Mesenchymal stem cell (in vitro differentiated cells and primary cell): ENCODE measurements at regions not wholly inside any gene's neighbourhood (a gene's known extent, or its start where the extent isn't known, plus 50 kb on each side); places are given as distances from the start of the nearest gene placed in this dataset.

Experiments
- DNase-seq: peaks from one replicate; pipeline ENCODE4 v3.0.0-alpha.2; 2013
- H2AFZ ChIP-seq: one replicate; pipeline ENCODE4 v1.6.1; 2013; ENCODE audit warnings: low read depth, mild to moderate bottlenecking, control low read depth, inconsistent platforms, low read length, moderate library complexity
- H2AK5ac ChIP-seq: 2 replicates; pipeline ENCODE4 v1.6.1; 2013; ENCODE audit warnings: low read length, moderate library complexity, mild to moderate bottlenecking, inconsistent platforms; ENCODE audit not compliant: severe bottlenecking
- H2BK120ac ChIP-seq: one replicate; pipeline ENCODE4 v1.6.1; 2013; ENCODE audit warnings: low read depth, mild to moderate bottlenecking, inconsistent platforms, low read length, moderate library complexity
- H2BK12ac ChIP-seq, 2 experiments: one replicate each; pipeline ENCODE4 v1.6.1; 2013; ENCODE audit warnings: inconsistent platforms in 2 of 2, low read length in 2 of 2, mild to moderate bottlenecking in 2 of 2, moderate library complexity in 2 of 2, control low read depth in 1 of 2
- H2BK15ac ChIP-seq: one replicate; pipeline ENCODE4 v1.6.1; 2013; ENCODE audit warnings: mild to moderate bottlenecking, low read depth, inconsistent platforms; ENCODE audit not compliant: poor library complexity, severe bottlenecking
- H2BK5ac ChIP-seq: 2 replicates; pipeline ENCODE4 v1.6.1; 2013; ENCODE audit warnings: low read depth, mild to moderate bottlenecking, low read length, control low read depth, inconsistent platforms; ENCODE audit not compliant: poor library complexity, severe bottlenecking
- H3K14ac ChIP-seq, 2 experiments: one replicate each; pipeline ENCODE4 v1.6.1; 2013; ENCODE audit warnings: inconsistent platforms in 2 of 2, low read length in 2 of 2, control low read depth in 1 of 2, mild to moderate bottlenecking in 1 of 2, moderate library complexity in 1 of 2
- H3K18ac ChIP-seq, 2 experiments: one replicate each; pipeline ENCODE4 v1.6.1; 2013; ENCODE audit warnings: inconsistent platforms in 2 of 2, low read length in 2 of 2, control low read depth in 1 of 2, low read depth in 1 of 2, mild to moderate bottlenecking in 1 of 2
- H3K23ac ChIP-seq, 2 experiments: one replicate each; pipeline ENCODE4 v1.6.1; 2013; ENCODE audit warnings: inconsistent platforms in 2 of 2, low read length in 2 of 2, mild to moderate bottlenecking in 2 of 2, moderate library complexity in 2 of 2, control low read depth in 1 of 2
- H3K27ac ChIP-seq: 2 replicates; pipeline ENCODE4 v1.5.1; 2013; ENCODE audit warnings: mild to moderate bottlenecking, moderate library complexity, low read length, control low read depth, inconsistent platforms; ENCODE audit not compliant: poor library complexity, severe bottlenecking
- H3K27me3 ChIP-seq, 2 experiments: 2 replicates each; pipeline versions ENCODE4 v1.6.1 to v1.7.0; 2013; ENCODE audit warnings: low read length in 2 of 2, mild to moderate bottlenecking in 2 of 2, moderate library complexity in 2 of 2, control low read depth in 1 of 2, inconsistent platforms in 1 of 2; ENCODE audit not compliant: control insufficient read depth in 1 of 2, insufficient read depth in 1 of 2
- H3K36me3 ChIP-seq, 2 experiments: 2 replicates each; pipeline versions ENCODE4 v1.6.1 to v1.7.0; 2013; ENCODE audit warnings: low read length in 2 of 2, control low read depth in 1 of 2, inconsistent platforms in 1 of 2, low read depth in 1 of 2, mild to moderate bottlenecking in 1 of 2; ENCODE audit not compliant: insufficient read depth in 2 of 2, control insufficient read depth in 1 of 2
- H3K4ac ChIP-seq, 2 experiments: one replicate each; pipeline ENCODE4 v1.6.1; 2013; ENCODE audit warnings: inconsistent platforms in 2 of 2, low read length in 2 of 2, mild to moderate bottlenecking in 2 of 2, moderate library complexity in 2 of 2, control low read depth in 1 of 2, low read depth in 1 of 2
- H3K4me1 ChIP-seq: 2 replicates; pipeline ENCODE4 v1.6.1; 2013; ENCODE audit warnings: low read depth, low read length, control low read depth; ENCODE audit not compliant: control insufficient read depth, insufficient read depth
- H3K4me2 ChIP-seq: 2 replicates; pipeline ENCODE4 v1.6.1; 2013; ENCODE audit warnings: low read length, mild to moderate bottlenecking, inconsistent platforms; ENCODE audit not compliant: poor library complexity, severe bottlenecking
- H3K4me3 ChIP-seq, 2 experiments: 2 replicates each; pipeline versions ENCODE4 v1.5.1 to v1.7.0; 2013; ENCODE audit warnings: low read length in 2 of 2, mild to moderate bottlenecking in 2 of 2, control low read depth in 1 of 2, low read depth in 1 of 2; ENCODE audit not compliant: insufficient read depth in 1 of 2
- H3K79me1 ChIP-seq: replicated peaks from 2 replicates; pipeline ENCODE4 v1.6.1; 2013; ENCODE audit warnings: mild to moderate bottlenecking, control low read depth, low read length, inconsistent platforms; ENCODE audit not compliant: poor library complexity, severe bottlenecking
- H3K9ac ChIP-seq: 2 replicates; pipeline ENCODE4 v1.7.0; 2013; ENCODE audit warnings: mild to moderate bottlenecking, low read length, moderate library complexity
- H3K9me3 ChIP-seq: 2 replicates; pipeline ENCODE4 v1.7.0; 2013; ENCODE audit warnings: mild to moderate bottlenecking, low read length; ENCODE audit not compliant: control insufficient read depth
- H4K8ac ChIP-seq: one replicate; pipeline ENCODE4 v1.6.1; 2013; ENCODE audit warnings: inconsistent platforms, mild to moderate bottlenecking, low read length, moderate library complexity
- H4K91ac ChIP-seq: one replicate; pipeline ENCODE4 v1.6.1; 2013; ENCODE audit warnings: mild to moderate bottlenecking, low read length, inconsistent platforms
- WGBS: methylation state at CpG from one replicate; pipeline ENCODE4 v1.1.7; 2013; ENCODE audit warnings: mixed read lengths; 5-methylcytosine and 5-hydroxymethylcytosine counted together

DNA sequence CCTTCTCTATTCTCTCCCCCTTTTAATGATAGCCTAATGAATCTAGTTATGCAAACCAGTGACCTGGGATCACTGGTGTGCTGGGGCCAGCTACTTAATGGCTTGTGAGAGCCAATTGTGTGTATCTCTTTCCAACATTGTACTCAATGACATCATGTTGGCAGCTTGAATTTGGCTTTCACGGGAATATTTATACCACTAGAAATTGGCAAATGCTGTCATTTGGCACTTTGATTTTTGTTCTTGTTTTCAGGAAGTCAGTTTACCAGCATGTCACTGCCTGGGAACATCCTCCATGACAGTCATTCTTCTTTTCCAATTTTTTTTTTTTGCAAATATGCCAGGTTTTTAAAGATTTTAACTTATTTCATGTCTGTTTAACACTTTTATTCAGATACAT is 1685.3 kb downstream of the STIM2 start:
- no peaks in the 10 kb centered on the region for H3K27me3 ChIP-seq
- no peak overlapping the region for H3K9ac ChIP-seq
- no peak overlapping the region for H3K18ac ChIP-seq
- H2AFZ ChIP-seq = no peak overlapping the region
- no peaks in the 10 kb centered on the region for H3K4me1 ChIP-seq
- no peak overlapping the region for H3K4ac ChIP-seq
- H4K8ac ChIP-seq = no peak overlapping the region
- no peaks in the 10 kb centered on the region for H3K36me3 ChIP-seq
- H3K27ac ChIP-seq = no peak overlapping the region
- H3K4me3 ChIP-seq = no peak overlapping the region
- H2BK5ac ChIP-seq = no peak overlapping the region
- H3K14ac ChIP-seq = no peak overlapping the region
- H3K9me3 ChIP-seq = peaks cover 16% of the 10 kb centered on the region
- no peak overlapping the region for H2BK120ac ChIP-seq
- H2BK12ac ChIP-seq = no peak overlapping the region
- no peak for DNase-seq
- H2AK5ac ChIP-seq = no peak overlapping the region
- H4K91ac ChIP-seq = no peak overlapping the region
- no peaks in the 10 kb centered on the region for H3K79me1 ChIP-seq
- WGBS = 92% methylated on average over 1 of the region's 1 CpG
- H3K4me2 ChIP-seq = no peak overlapping the region
- no peak overlapping the region for H2BK15ac ChIP-seq
- no peak overlapping the region for H3K23ac ChIP-seq

DNA sequence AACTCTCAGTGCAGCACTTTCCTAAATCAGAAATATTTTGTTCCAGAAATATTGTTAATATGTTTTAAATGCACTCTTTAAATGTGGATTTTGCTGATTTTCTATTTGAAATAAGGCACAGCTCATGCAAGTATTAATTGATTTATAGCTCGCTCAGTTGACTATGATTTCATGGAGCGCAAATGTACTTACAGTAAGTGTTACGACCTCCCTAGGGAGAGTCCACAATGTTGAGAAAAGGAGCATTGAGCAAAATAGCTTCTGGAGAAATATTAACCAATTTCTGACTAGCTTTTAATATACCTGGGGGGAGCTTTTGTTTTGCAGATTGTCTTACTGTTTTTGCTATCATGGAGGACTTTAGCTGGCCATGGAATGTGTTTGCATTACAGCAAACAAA is 1687.5 kb downstream of the STIM2 start:
- no peak for DNase-seq
- Histone ChIP-seq H2AFZ (no peak overlapping the region), H3K9ac (no peak overlapping the region), H3K4me3 (no peak overlapping the region), H3K4me1 (no peaks in the 10 kb centered on the region), H2BK5ac (no peak overlapping the region), H3K4ac (no peak overlapping the region), H3K23ac (no peak overlapping the region), H4K8ac (no peak overlapping the region), H3K9me3 (peaks cover 3% of the 10 kb centered on the region), H2BK15ac (no peak overlapping the region), H3K36me3 (no peaks in the 10 kb centered on the region), H3K18ac (no peak overlapping the region), H2BK120ac (no peak overlapping the region), H3K14ac (no peak overlapping the region), H3K4me2 (no peak overlapping the region), H2AK5ac (no peak overlapping the region), H2BK12ac (no peak overlapping the region), H3K27ac (no peak overlapping the region), H4K91ac (no peak overlapping the region), H3K79me1 (no peaks in the 10 kb centered on the region), H3K27me3 (no peaks in the 10 kb centered on the region)
- 90% methylated on average over 3 of the region's 3 CpGs for WGBS

DNA sequence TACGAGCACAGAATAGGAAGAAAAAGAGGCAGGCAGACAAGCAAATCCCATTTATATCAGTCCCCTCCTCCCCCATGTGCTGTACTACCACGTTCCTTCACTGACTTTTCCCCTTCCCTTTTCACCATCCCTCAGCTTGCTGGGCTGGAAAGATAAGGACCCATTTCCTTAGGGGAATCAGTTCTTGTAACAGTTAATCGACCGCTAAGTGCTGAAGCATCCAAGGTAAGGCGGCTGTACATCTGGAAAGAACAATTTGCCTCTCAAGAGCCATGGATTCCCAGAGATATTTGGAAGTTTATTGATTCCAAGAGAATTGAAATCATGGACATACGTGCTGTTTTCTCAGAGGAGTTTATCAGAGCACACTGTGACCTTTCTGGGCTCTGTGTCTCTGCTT is 1688.0 kb downstream of the STIM2 start:
- Histone ChIP-seq H2AK5ac (no peak overlapping the region), H3K14ac (no peak overlapping the region)
- DNase-seq = no peak

DNA sequence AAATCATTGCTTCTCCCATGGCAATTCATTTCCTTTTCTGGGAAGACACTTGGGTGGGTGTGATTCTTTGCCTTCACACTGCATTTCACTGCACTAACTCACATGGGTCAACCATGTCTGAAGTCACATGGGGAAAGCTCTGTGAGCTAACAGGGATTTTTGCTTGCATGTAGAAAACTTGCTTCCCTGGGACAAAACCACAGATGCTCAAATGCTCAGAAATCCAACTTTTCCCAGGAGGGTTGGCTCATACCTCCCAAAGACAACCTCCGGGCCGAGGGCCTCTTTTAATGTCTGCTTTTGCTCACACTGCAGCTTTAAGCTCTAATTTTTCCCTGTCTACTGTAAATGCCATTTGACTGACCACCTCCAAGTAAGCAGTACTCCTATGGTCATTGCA is 1695.2 kb downstream of the STIM2 start:
- Histone ChIP-seq H2AFZ (no peak overlapping the region), H2BK5ac (no peak overlapping the region), H3K9ac (no peak overlapping the region), H3K27ac (no peak overlapping the region), H3K18ac (no peak overlapping the region), H2BK120ac (no peak overlapping the region), H3K14ac (no peak overlapping the region), H3K27me3 (no peaks in the 10 kb centered on the region), H4K8ac (no peak overlapping the region), H4K91ac (no peak overlapping the region), H2BK12ac (no peak overlapping the region), H3K4ac (no peak overlapping the region), H3K4me1 (no peaks in the 10 kb centered on the region), H3K23ac (no peak overlapping the region), H3K9me3 (peaks cover 3% of the 10 kb centered on the region), H2BK15ac (no peak overlapping the region), H3K4me2 (no peak overlapping the region), H3K79me1 (no peaks in the 10 kb centered on the region), H2AK5ac (no peak overlapping the region), H3K36me3 (no peaks in the 10 kb centered on the region), H3K4me3 (no peak overlapping the region)
- DNase-seq = peak; percentile 1
- WGBS = 62% methylated on average over 2 of the region's 2 CpGs

More for the DNA sequence above, 1688.0 kb downstream of the STIM2 start:
- Histone ChIP-seq H4K8ac (no peak overlapping the region), H2BK12ac (no peak overlapping the region), H3K9ac (no peak overlapping the region), H2AFZ (no peak overlapping the region), H3K36me3 (no peaks in the 10 kb centered on the region), H3K79me1 (no peaks in the 10 kb centered on the region), H4K91ac (no peak overlapping the region), H3K4me1 (no peaks in the 10 kb centered on the region), H3K18ac (no peak overlapping the region), H3K27me3 (no peaks in the 10 kb centered on the region), H3K4ac (no peak overlapping the region), H2BK5ac (no peak overlapping the region), H3K9me3 (peaks cover 3% of the 10 kb centered on the region), H2BK15ac (no peak overlapping the region), H3K27ac (no peak overlapping the region), H3K4me2 (no peak overlapping the region), H2BK120ac (no peak overlapping the region), H3K4me3 (no peak overlapping the region), H3K23ac (no peak overlapping the region)
- WGBS = 60% methylated on average over 6 of the region's 6 CpGs
